A549 (cell line): ENCODE measurements at regions not wholly inside any gene's neighbourhood (a gene's known extent, or its start where the extent isn't known, plus 50 kb on each side); places are given as distances from the start of the nearest gene placed in this dataset.

Experiments
- ATAC-seq, 2 experiments: fragments of 200-7000 bp in 1 of 2; fragments of >200 bp in 1 of 2; cut with Nextera tagmentation in 1 of 2; cut with Tn5 transposase in 1 of 2; 3 replicates each; pipeline versions ENCODE4 v1.8.0 to v1.9.1; 2018 to 2020; ENCODE audit warnings: mild to moderate bottlenecking in 1 of 2, moderate library complexity in 1 of 2
- CTCF ChIA-PET: fragments of 300-600 bp; sonication (Branson Sonifier 250); formaldehyde crosslinking; extraction: SDS; loops from one replicate; lab custom pipeline; 2021; ENCODE audit warnings: antibody characterized with exemption, inconsistent platforms; lab: Yijun Ruan, JAX
- POLR2A ChIA-PET: fragments of 350-600 bp; formaldehyde crosslinking; extraction: SDS; loops from one replicate; lab custom pipeline; 2021; ENCODE audit warnings: antibody characterized with exemption, inconsistent platforms; lab: Yijun Ruan, JAX
- DNase-seq, 2 experiments: peaks; one replicate each; pipeline versions ENCODE4 v3.0.0 to v3.0.0-alpha.2; 2011 to 2016; ENCODE audit warnings: low read depth in 1 of 2, low spot score in 1 of 2
- FAIRE-seq: peaks from 2 replicates; lab custom pipeline; 2011; peaks lifted over from hg19 to GRCh38; lab: Jason Lieb, UNC
- H3K27ac ChIP-seq, 2 experiments: fragments of >200 bp; sonication (Bioruptor Twin); formaldehyde crosslinking; 3 replicates each; pipeline ENCODE4 v1.5.1; 2016 to 2017
- H3K4me1 ChIP-seq: fragments of >200 bp; sonication (Bioruptor Twin); formaldehyde crosslinking; 3 replicates; pipeline ENCODE4 v1.6.1; 2016
- H3K4me2 ChIP-seq: fragments of >200 bp; sonication (Bioruptor Twin); formaldehyde crosslinking; 3 replicates; pipeline ENCODE4 v1.6.1; 2016
- H3K4me3 ChIP-seq: fragments of >200 bp; sonication (Bioruptor Twin); formaldehyde crosslinking; 3 replicates; pipeline ENCODE4 v1.5.1; 2016
- H3K9me3 ChIP-seq: fragments of >200 bp; sonication (Bioruptor Twin); formaldehyde crosslinking; 3 replicates; pipeline ENCODE4 v1.6.1; 2016
- ATOH8 ChIP-seq: fragments of 250-450 bp; sonication (Bioruptor Pico); IDR thresholded peaks from 2 replicates; pipeline ENCODE4 v1.5.0; 2020; ENCODE audit warnings: low read depth, mild to moderate bottlenecking, moderate library complexity
- BHLHE40 ChIP-seq: IDR thresholded peaks from 2 replicates; pipeline ENCODE4 v1.6.1; 2012; ENCODE audit warnings: low read depth, low read length, inconsistent platforms
- CBX8 ChIP-seq: fragments of 200-600 bp; sonication (generic); IDR thresholded peaks from 2 replicates; pipeline ENCODE4 v1.6.1; 2016
- CEBPB ChIP-seq, 2 experiments: fragments of >200 bp in 1 of 2; sonication (Bioruptor Twin) in 1 of 2; formaldehyde crosslinking in 1 of 2; IDR thresholded peaks; 2 replicates each; pipeline ENCODE4 v1.6.1; 2012 to 2016
- CHD4 ChIP-seq: fragments of 200-600 bp; sonication (generic); IDR thresholded peaks from 2 replicates; pipeline ENCODE4 v1.6.1; 2016; ENCODE audit warnings: antibody characterized with exemption, mild to moderate bottlenecking, borderline replicate concordance
- ESRRA ChIP-seq: fragments of 150-350 bp; IDR thresholded peaks from 2 replicates; pipeline ENCODE4 v1.6.1; 2014; ENCODE audit warnings: mild to moderate bottlenecking, low read length, borderline replicate concordance
- FOSB ChIP-seq: fragments of 250-450 bp; sonication (Bioruptor Pico); IDR thresholded peaks from 2 replicates; pipeline ENCODE4 v1.5.0; 2020; ENCODE audit warnings: mild to moderate bottlenecking, moderate library complexity
- GATA3 ChIP-seq: IDR thresholded peaks from 2 replicates; pipeline ENCODE4 v1.6.1; 2012; ENCODE audit warnings: borderline replicate concordance
- HOXA7 ChIP-seq: fragments of 250-450 bp; sonication (Bioruptor Pico); IDR thresholded peaks from 2 replicates; pipeline ENCODE4 v1.5.0; 2020; ENCODE audit warnings: mild to moderate bottlenecking, moderate library complexity
- HOXB5 ChIP-seq: fragments of 250-450 bp; sonication (Bioruptor Pico); IDR thresholded peaks from 2 replicates; pipeline ENCODE4 v1.5.0; 2020; ENCODE audit warnings: mild to moderate bottlenecking, moderate library complexity
- MAX ChIP-seq: IDR thresholded peaks from 2 replicates; pipeline ENCODE4 v1.6.1; 2012
- MAZ ChIP-seq: fragments of 150-350 bp; IDR thresholded peaks from 2 replicates; pipeline ENCODE4 v1.6.1; 2014; ENCODE audit warnings: antibody characterized with exemption, low read depth, low read length, borderline replicate concordance
- NPAS2 ChIP-seq: fragments of 250-450 bp; sonication (Bioruptor Pico); IDR thresholded peaks from 2 replicates; pipeline ENCODE4 v1.8.0; 2022; ENCODE audit warnings: mild to moderate bottlenecking, moderate library complexity, borderline replicate concordance
- PBX3 ChIP-seq: IDR thresholded peaks from 2 replicates; pipeline ENCODE4 v1.6.1; 2012
- RAD21 ChIP-seq, 2 experiments: fragments of >200 bp in 1 of 2; sonication (Bioruptor Twin) in 1 of 2; formaldehyde crosslinking in 1 of 2; IDR thresholded peaks in 1 of 2; conservative IDR thresholded peaks in 1 of 2; 2 replicates in 1 of 2; 3 replicates in 1 of 2; pipeline ENCODE4 v1.6.1; 2012 to 2018; ENCODE audit warnings: inconsistent platforms in 1 of 2
- RARB ChIP-seq: fragments of 250-450 bp; sonication (Bioruptor Pico); IDR thresholded peaks from 2 replicates; pipeline ENCODE4 v1.8.0; 2021; ENCODE audit warnings: mild to moderate bottlenecking, moderate library complexity
- REST ChIP-seq: fragments of 200-600 bp; sonication (generic); IDR thresholded peaks from 2 replicates; pipeline ENCODE4 v1.6.1; 2016; ENCODE audit warnings: antibody characterized with exemption, mild to moderate bottlenecking, moderate library complexity
- RNF2 ChIP-seq: fragments of 200-600 bp; sonication (generic); IDR thresholded peaks from 2 replicates; pipeline ENCODE4 v1.6.1; 2016; ENCODE audit warnings: low read depth, mild to moderate bottlenecking, antibody characterized with exemption, moderate library complexity, borderline replicate concordance
- USF2 ChIP-seq: fragments of 450-650 bp; IDR thresholded peaks from 2 replicates; pipeline ENCODE4 v1.6.1; 2014; ENCODE audit warnings: antibody characterized with exemption
- WGBS: methylation state at CpG from one replicate; pipeline ENCODE4 v1.1.6; 2017; ENCODE audit errors: missing lambda C conversion rate; 5-methylcytosine and 5-hydroxymethylcytosine counted together

GRCh38 chr6:152874846-152875568 is 107.8 kb downstream of the FBXO5 start:
- Histone ChIP-seq H3K4me1 (no peaks in the 10 kb centered on the region), H3K27ac (no peak overlapping the region), H3K4me3 (no peak overlapping the region), H3K4me2 (no peak overlapping the region), H3K9me3 (no peaks in the 10 kb centered on the region)
- POLR2A ChIA-PET, result no interaction called here
- FAIRE-seq, result no peak
- WGBS, result 21% methylated on average over 6 of the region's 6 CpGs
- no peak for DNase-seq
- CTCF ChIA-PET, result interaction anchor here (1.1 kb wide), 1 partner anchor 11 kb away, joined by 3 read pairs; no protein-coding TSS in a partner anchor
- ATAC-seq, result no peak
- TF ChIP-seq HOXB5 (CRISPR knock-in tag) (no peak), ATOH8 (CRISPR knock-in tag) (no peak), BHLHE40 (no peak), RAD21 (conservative IDR thresholded peaks at IDR 0.05 in 1 of 2, IDR thresholded peaks at IDR 0.05 in 1 of 2) (no peak), PBX3 (no peak)

GRCh38 chr6:152879681-152880080 is 103.2 kb downstream of the FBXO5 start:
- Histone ChIP-seq H3K4me2 (no peak overlapping the region), H3K9me3 (no peaks in the 10 kb centered on the region), H3K27ac (no peak overlapping the region), H3K4me1 (no peaks in the 10 kb centered on the region), H3K4me3 (no peak overlapping the region)
- CTCF ChIA-PET, result interaction anchor here (1.6 kb wide), 1 partner anchor 68 kb away, joined by 4 read pairs; no protein-coding TSS in a partner anchor
- no peak for ATAC-seq
- TF ChIP-seq HOXA7 (CRISPR knock-in tag) (no peak), RARB (CRISPR knock-in tag) (no peak), RNF2 (no peak), ATOH8 (CRISPR knock-in tag) (no peak), CHD4 (no peak), BHLHE40 (no peak), CBX8 (no peak), GATA3 (no peak), USF2 (no peak), MAX (no peak), MAZ (no peak), ESRRA (no peak), CEBPB (IDR thresholded peaks at IDR 0.05) (no peak), REST (no peak), NPAS2 (CRISPR knock-in tag) (no peak), FOSB (CRISPR knock-in tag) (no peak)
- no peak for DNase-seq
- FAIRE-seq, result no peak
- POLR2A ChIA-PET, result no interaction called here
